ENCODE measurements at regions not wholly inside any gene's neighbourhood (a gene's known extent, or its start where the extent isn't known, plus 50 kb on each side); places are given as distances from the start of the nearest gene placed in this dataset.

GRCh38 chr1:22350171-22350923 lies 101.3 kb upstream of the ZBTB40 start:
- peaks cover 18% of the 10 kb centered on the region for H3K4me1 ChIP-seq (ENCODE audit: control insufficient read depth, insufficient read depth, low read length)
- H3K9me3 ChIP-seq (ENCODE audit: control insufficient read depth, low read length), result no peaks in the 10 kb centered on the region
- H3K4me3 ChIP-seq (ENCODE audit: insufficient read depth, low read depth, low read length), result no peak overlapping the region
- H3K36me3 ChIP-seq (ENCODE audit: control insufficient read depth, insufficient read depth, low read length), result no peaks in the 10 kb centered on the region
- no peak overlapping the region for H3K27ac ChIP-seq (ENCODE audit: insufficient read depth, low read depth, low read length, poor library complexity, severe bottlenecking)
- 38 to 45% methylated on average over 20 to 21 of the region's 22 CpGs for WGBS, 2 experiments
- no peaks in the 10 kb centered on the region for H3K27me3 ChIP-seq (ENCODE audit: control insufficient read depth, insufficient read depth, low read length, poor library complexity, severe bottlenecking)

DNA sequence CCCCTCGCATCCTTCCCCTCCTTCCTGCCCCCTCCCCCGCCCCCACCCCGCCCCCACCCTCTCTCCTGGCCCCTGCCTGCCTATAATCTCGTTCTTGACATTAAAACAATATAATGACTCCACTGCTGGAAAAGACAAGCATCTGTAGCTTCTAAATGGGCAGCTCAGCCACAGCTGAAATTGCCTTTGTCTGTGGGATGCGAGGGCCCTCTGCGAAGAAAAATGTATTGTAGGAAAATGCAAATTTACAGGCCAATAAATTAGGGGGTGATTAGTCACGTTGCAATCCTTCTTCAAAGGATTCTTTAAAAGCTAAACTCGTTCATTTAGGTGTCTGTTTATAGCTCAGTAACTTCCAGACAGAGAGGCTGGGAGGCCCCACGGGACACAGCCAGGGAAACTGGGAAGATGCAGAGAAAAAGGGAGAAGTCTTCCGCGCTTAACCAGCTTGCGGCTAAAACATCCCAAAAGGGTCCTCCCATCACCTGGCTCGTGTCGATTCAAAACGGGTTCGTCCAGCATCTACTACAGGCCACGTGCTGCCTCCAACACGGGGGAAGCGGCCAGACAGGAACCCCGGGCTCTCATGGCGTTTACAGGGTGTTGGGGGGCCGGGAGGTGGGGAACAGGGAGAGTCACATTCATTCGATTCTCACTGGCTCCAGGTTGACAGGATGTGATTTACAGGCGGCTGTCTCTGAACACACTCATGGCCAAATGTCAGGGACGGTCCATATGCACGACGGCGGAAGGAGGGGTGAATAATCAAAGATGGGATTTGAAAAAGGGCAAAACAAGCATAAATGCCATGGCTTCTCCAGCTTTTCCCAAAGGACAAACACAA lies 100.5 kb upstream of the ZBTB40 start:
- Histone ChIP-seq H3K4me3 (ENCODE audit: insufficient read depth, low read depth, low read length) (no peak overlapping the region), H3K9me3 (ENCODE audit: control insufficient read depth, low read length) (no peaks in the 10 kb centered on the region), H3K27ac (ENCODE audit: insufficient read depth, low read depth, low read length, poor library complexity, severe bottlenecking) (no peak overlapping the region), H3K4me1 (ENCODE audit: control insufficient read depth, insufficient read depth, low read length) (peaks cover 18% of the 10 kb centered on the region), H3K36me3 (ENCODE audit: control insufficient read depth, insufficient read depth, low read length) (no peaks in the 10 kb centered on the region), H3K27me3 (ENCODE audit: control insufficient read depth, insufficient read depth, low read length, poor library complexity, severe bottlenecking) (no peaks in the 10 kb centered on the region)
- 55 to 59% methylated on average over 25 of the region's 28 CpGs for WGBS, 2 experiments

GRCh38 chr1:22351768-22352080 lies 99.9 kb upstream of the ZBTB40 start:
- Histone ChIP-seq H3K36me3 (ENCODE audit: control insufficient read depth, insufficient read depth, low read length) (no peaks in the 10 kb centered on the region), H3K4me1 (ENCODE audit: control insufficient read depth, insufficient read depth, low read length) (peaks cover 18% of the 10 kb centered on the region), H3K27me3 (ENCODE audit: control insufficient read depth, insufficient read depth, low read length, poor library complexity, severe bottlenecking) (no peaks in the 10 kb centered on the region), H3K27ac (ENCODE audit: insufficient read depth, low read depth, low read length, poor library complexity, severe bottlenecking) (no peak overlapping the region), H3K9me3 (ENCODE audit: control insufficient read depth, low read length) (no peaks in the 10 kb centered on the region), H3K4me3 (ENCODE audit: insufficient read depth, low read depth, low read length) (no peak overlapping the region)
- WGBS, 2 experiments, result 75 to 76% methylated on average over 11 of the region's 11 CpGs

GRCh38 chr1:22352355-22352754 lies 99.3 kb upstream of the ZBTB40 start:
- 96 to 98% methylated on average over 2 to 6 of the region's 6 CpGs for WGBS, 2 experiments
- Histone ChIP-seq H3K36me3 (ENCODE audit: control insufficient read depth, insufficient read depth, low read length) (no peaks in the 10 kb centered on the region), H3K27me3 (ENCODE audit: control insufficient read depth, insufficient read depth, low read length, poor library complexity, severe bottlenecking) (no peaks in the 10 kb centered on the region), H3K4me3 (ENCODE audit: insufficient read depth, low read depth, low read length) (no peak overlapping the region), H3K9me3 (ENCODE audit: control insufficient read depth, low read length) (no peaks in the 10 kb centered on the region), H3K4me1 (ENCODE audit: control insufficient read depth, insufficient read depth, low read length) (peaks cover 18% of the 10 kb centered on the region), H3K27ac (ENCODE audit: insufficient read depth, low read depth, low read length, poor library complexity, severe bottlenecking) (no peak overlapping the region)

GRCh38 chr1:22352896-22353295 lies 98.8 kb upstream of the ZBTB40 start:
- H3K4me3 ChIP-seq (ENCODE audit: insufficient read depth, low read depth, low read length), result no peak overlapping the region
- peaks cover 18% of the 10 kb centered on the region for H3K4me1 ChIP-seq (ENCODE audit: control insufficient read depth, insufficient read depth, low read length)
- no peak overlapping the region for H3K27ac ChIP-seq (ENCODE audit: insufficient read depth, low read depth, low read length, poor library complexity, severe bottlenecking)
- H3K9me3 ChIP-seq (ENCODE audit: control insufficient read depth, low read length), result no peaks in the 10 kb centered on the region
- no peaks in the 10 kb centered on the region for H3K27me3 ChIP-seq (ENCODE audit: control insufficient read depth, insufficient read depth, low read length, poor library complexity, severe bottlenecking)
- WGBS, 2 experiments, result 93 to 98% methylated on average over 7 of the region's 7 CpGs
- H3K36me3 ChIP-seq (ENCODE audit: control insufficient read depth, insufficient read depth, low read length), result no peaks in the 10 kb centered on the region

- Histone ChIP-seq H3K4me3 (ENCODE audit: insufficient read depth, low read depth, low read length) (no peak overlapping the region), H3K9me3 (ENCODE audit: control insufficient read depth, low read length) (no peaks in the 10 kb centered on the region), H3K27me3 (ENCODE audit: control insufficient read depth, insufficient read depth, low read length, poor library complexity, severe bottlenecking) (no peaks in the 10 kb centered on the region), H3K36me3 (ENCODE audit: control insufficient read depth, insufficient read depth, low read length) (no peaks in the 10 kb centered on the region), H3K4me1 (ENCODE audit: control insufficient read depth, insufficient read depth, low read length) (peaks cover 2% of the 10 kb centered on the region), H3K27ac (ENCODE audit: insufficient read depth, low read depth, low read length, poor library complexity, severe bottlenecking) (no peak overlapping the region)
- 94 to 99% methylated on average over 4 of the region's 4 CpGs for WGBS, 2 experiments
These were observed 92.2 kb upstream of the ZBTB40 start for GRCh38 chr1:22359427-22359826.

GRCh38 chr1:22362626-22363402 lies 88.8 kb upstream of the ZBTB40 start:
- no peaks in the 10 kb centered on the region for H3K36me3 ChIP-seq (ENCODE audit: control insufficient read depth, insufficient read depth, low read length)
- H3K9me3 ChIP-seq (ENCODE audit: control insufficient read depth, low read length), result no peaks in the 10 kb centered on the region
- H3K4me1 ChIP-seq (ENCODE audit: control insufficient read depth, insufficient read depth, low read length), result peaks cover 2% of the 10 kb centered on the region
- H3K27ac ChIP-seq (ENCODE audit: insufficient read depth, low read depth, low read length, poor library complexity, severe bottlenecking), result no peak overlapping the region
- H3K27me3 ChIP-seq (ENCODE audit: control insufficient read depth, insufficient read depth, low read length, poor library complexity, severe bottlenecking), result no peaks in the 10 kb centered on the region
- 90 to 93% methylated on average over 6 of the region's 6 CpGs for WGBS, 2 experiments
- no peak overlapping the region for H3K4me3 ChIP-seq (ENCODE audit: insufficient read depth, low read depth, low read length)

DNA sequence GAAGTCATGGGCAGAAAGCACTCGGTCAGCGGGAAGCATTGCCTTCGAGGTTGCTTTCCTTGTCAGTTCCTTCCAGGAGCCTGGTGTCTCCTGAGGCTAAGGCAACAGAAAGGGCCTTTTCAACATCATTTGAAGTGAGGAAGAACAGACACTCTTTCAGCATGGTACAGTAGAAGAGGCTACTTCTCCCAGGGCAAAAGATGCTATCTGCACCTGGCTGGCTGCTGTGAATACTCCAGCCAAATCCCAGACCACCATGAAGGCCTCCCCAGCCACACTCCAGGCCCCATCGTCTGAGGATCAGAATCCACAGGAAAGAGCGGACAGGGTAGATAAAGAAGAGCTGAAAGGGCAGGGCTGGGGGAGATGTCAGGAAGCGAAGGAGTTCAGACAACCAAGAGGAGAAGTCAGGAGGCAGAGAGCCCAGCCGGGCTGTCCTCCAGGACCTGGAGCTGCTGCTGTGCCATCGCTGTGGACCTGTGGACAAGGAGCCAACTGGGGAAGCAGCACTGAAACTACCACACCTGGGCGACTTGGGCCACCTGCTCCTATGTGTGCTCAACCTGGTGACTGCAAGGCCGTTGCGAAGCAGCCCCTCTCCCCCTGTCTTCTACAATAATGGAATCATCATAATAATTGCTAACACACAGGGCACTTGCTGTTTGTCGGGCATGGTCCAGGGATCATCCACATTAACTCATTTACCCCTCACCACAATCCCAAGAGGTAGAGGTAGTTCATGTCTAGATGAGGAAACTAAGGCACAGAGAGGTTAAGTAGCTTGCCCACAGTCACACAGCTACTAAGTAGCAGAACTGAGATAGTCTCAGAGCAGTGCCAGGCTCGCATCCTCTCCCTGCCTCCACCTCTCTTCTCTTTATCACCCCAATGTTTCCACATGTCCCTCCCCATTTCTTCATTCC lies 88.0 kb upstream of the ZBTB40 start:
- H3K9me3 ChIP-seq (ENCODE audit: control insufficient read depth, low read length), result no peaks in the 10 kb centered on the region
- H3K27ac ChIP-seq (ENCODE audit: insufficient read depth, low read depth, low read length, poor library complexity, severe bottlenecking), result no peak overlapping the region
- no peaks in the 10 kb centered on the region for H3K27me3 ChIP-seq (ENCODE audit: control insufficient read depth, insufficient read depth, low read length, poor library complexity, severe bottlenecking)
- WGBS, 2 experiments, result 85 to 88% methylated on average over 12 to 13 of the region's 13 CpGs
- no peak overlapping the region for H3K4me3 ChIP-seq (ENCODE audit: insufficient read depth, low read depth, low read length)
- H3K4me1 ChIP-seq (ENCODE audit: control insufficient read depth, insufficient read depth, low read length), result peaks cover 2% of the 10 kb centered on the region
- no peaks in the 10 kb centered on the region for H3K36me3 ChIP-seq (ENCODE audit: control insufficient read depth, insufficient read depth, low read length)

DNA sequence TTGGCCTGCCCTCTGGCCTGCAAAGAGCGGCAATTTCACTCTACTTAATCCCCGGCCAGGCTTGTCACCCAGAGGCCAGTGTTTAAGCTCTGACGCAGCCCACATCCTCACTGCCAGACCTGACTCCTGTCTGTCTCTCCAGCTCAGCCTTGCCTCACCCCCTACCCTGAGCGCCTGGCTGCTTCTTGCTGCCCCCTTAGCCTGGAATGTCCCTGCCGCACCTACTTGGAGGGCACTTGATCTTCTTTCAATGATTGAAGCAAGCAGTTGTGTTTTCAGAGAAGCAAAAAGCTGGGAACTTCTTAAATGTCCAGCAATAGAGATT lies 87.4 kb upstream of the ZBTB40 start:
- no peak overlapping the region for H3K4me3 ChIP-seq (ENCODE audit: insufficient read depth, low read depth, low read length)
- 90 to 91% methylated on average over 5 of the region's 5 CpGs for WGBS, 2 experiments
- H3K27ac ChIP-seq (ENCODE audit: insufficient read depth, low read depth, low read length, poor library complexity, severe bottlenecking), result no peak overlapping the region
- H3K9me3 ChIP-seq (ENCODE audit: control insufficient read depth, low read length), result no peaks in the 10 kb centered on the region
- H3K4me1 ChIP-seq (ENCODE audit: control insufficient read depth, insufficient read depth, low read length), result peaks cover 2% of the 10 kb centered on the region
- H3K36me3 ChIP-seq (ENCODE audit: control insufficient read depth, insufficient read depth, low read length), result no peaks in the 10 kb centered on the region
- no peaks in the 10 kb centered on the region for H3K27me3 ChIP-seq (ENCODE audit: control insufficient read depth, insufficient read depth, low read length, poor library complexity, severe bottlenecking)
